Right renal cortex interstitium (tissue), 3 donors: ENCODE measurements at regions not wholly inside any gene's neighbourhood (a gene's known extent, or its start where the extent isn't known, plus 50 kb on each side); places are given as distances from the start of the nearest gene placed in this dataset.

Source experiments
- DNase-seq, 3 donors: peaks; one replicate each; pipeline ENCODE4 v3.0.0-alpha.2; 2013; ENCODE audit warnings: low read depth in 3 of 3, low spot score in 2 of 3

- DNase-seq, result no peak
These were observed 230.9 kb upstream of the CD96 start for GRCh38 chr3:111311126-111311525.

- no peak for DNase-seq
These were observed 230.2 kb upstream of the CD96 start for GRCh38 chr3:111311709-111312235.

GRCh38 chr3:111314181-111314873 lies 227.7 kb upstream of the CD96 start:
- DNase-seq, result no peak

GRCh38 chr3:111314898-111315297 lies 227.1 kb upstream of the CD96 start:
- DNase-seq, result no peak

GRCh38 chr3:111315930-111316587 lies 225.9 kb upstream of the CD96 start:
- DNase-seq, result no peak

- no peak for DNase-seq
These were observed 223.7 kb upstream of the CD96 start for GRCh38 chr3:111318289-111318688.

GRCh38 chr3:111319598-111319997 lies 222.4 kb upstream of the CD96 start:
- no peak for DNase-seq

- no peak for DNase-seq
These were observed 220.2 kb upstream of the CD96 start for GRCh38 chr3:111321786-111322185.

GRCh38 chr3:111323019-111323418 lies 219.0 kb upstream of the CD96 start:
- DNase-seq, result no peak

GRCh38 chr3:111324151-111324550 lies 217.8 kb upstream of the CD96 start:
- DNase-seq, result no peak

- no peak for DNase-seq
These were observed 217.4 kb upstream of the CD96 start for GRCh38 chr3:111324645-111325044.

- no peak for DNase-seq
These were observed 216.8 kb upstream of the CD96 start for GRCh38 chr3:111325160-111325718.

- DNase-seq, result no peak
These were observed 215.6 kb upstream of the CD96 start for GRCh38 chr3:111326144-111326995.

GRCh38 chr3:111331306-111331705 lies 210.7 kb upstream of the CD96 start:
- DNase-seq, result no peak

- DNase-seq, result no peak
These were observed 210.1 kb upstream of the CD96 start for GRCh38 chr3:111331912-111332311.

GRCh38 chr3:111332488-111333080 lies 209.4 kb upstream of the CD96 start:
- DNase-seq, result no peak

- DNase-seq, result no peak
These were observed 208.4 kb upstream of the CD96 start for GRCh38 chr3:111333642-111334041.

GRCh38 chr3:111335512-111336303 lies 206.3 kb upstream of the CD96 start:
- DNase-seq, result no peak

GRCh38 chr3:111336511-111336910 lies 205.5 kb upstream of the CD96 start:
- DNase-seq, result no peak
